Peyer's patch (tissue), 4 donors: ENCODE measurements at regions not wholly inside any gene's neighbourhood (a gene's known extent, or its start where the extent isn't known, plus 50 kb on each side); places are given as distances from the start of the nearest gene placed in this dataset.
"Not testable (repeated sequence)": the region's sequence is repeated elsewhere in the genome, so short reads cannot be mapped to it uniquely, and the experiment has no call there.

Experiments
- DNase-seq, 3 donors: peaks; one replicate each; pipeline ENCODE4 v3.0.0-alpha.2; 2017 to 2019
- H3K27ac ChIP-seq, 4 donors: fragments of 200-600 bp; sonication (generic); one replicate each; pipeline ENCODE4 v1.5.1; 2016 to 2019
- H3K27me3 ChIP-seq, 2 donors: fragments of 200-600 bp; sonication (generic); one replicate each; pipeline ENCODE4 v1.5.1; 2019
- H3K36me3 ChIP-seq, 3 donors: fragments of 200-600 bp; sonication (generic); one replicate each; pipeline ENCODE4 v1.5.1; 2016 to 2019
- H3K4me1 ChIP-seq, 4 donors: fragments of 200-600 bp; sonication (generic); one replicate each; pipeline ENCODE4 v1.5.1; 2016 to 2019
- H3K4me3 ChIP-seq, 4 donors: fragments of 200-600 bp; sonication (generic); 1 replicate in 3 of 4; 2 replicates in 1 of 4; pipeline ENCODE4 v1.5.1; 2016 to 2019; ENCODE audit warnings: mild to moderate bottlenecking in 1 of 4
- H3K9me3 ChIP-seq, 4 donors: fragments of 200-600 bp; sonication (generic); one replicate each; pipeline ENCODE4 v1.5.1; 2016 to 2019; ENCODE audit warnings: mild to moderate bottlenecking in 1 of 4
- CTCF ChIP-seq, 6 experiments: fragments of 450-650 bp in 4 of 6; fragments of 200-600 bp in 2 of 6; sonication (generic) in 1 of 6; IDR thresholded peaks; one replicate each; pipeline ENCODE4 v1.5.1; 2017 to 2019; ENCODE audit warnings: antibody characterized with exemption in 6 of 6, mild to moderate bottlenecking in 3 of 6, moderate library complexity in 1 of 6
- POLR2A ChIP-seq, 2 donors: fragments of 450-650 bp; IDR thresholded peaks; one replicate each; pipeline ENCODE4 v1.5.1; 2017; ENCODE audit warnings: antibody characterized with exemption in 2 of 2, mild to moderate bottlenecking in 2 of 2, moderate library complexity in 2 of 2

DNA sequence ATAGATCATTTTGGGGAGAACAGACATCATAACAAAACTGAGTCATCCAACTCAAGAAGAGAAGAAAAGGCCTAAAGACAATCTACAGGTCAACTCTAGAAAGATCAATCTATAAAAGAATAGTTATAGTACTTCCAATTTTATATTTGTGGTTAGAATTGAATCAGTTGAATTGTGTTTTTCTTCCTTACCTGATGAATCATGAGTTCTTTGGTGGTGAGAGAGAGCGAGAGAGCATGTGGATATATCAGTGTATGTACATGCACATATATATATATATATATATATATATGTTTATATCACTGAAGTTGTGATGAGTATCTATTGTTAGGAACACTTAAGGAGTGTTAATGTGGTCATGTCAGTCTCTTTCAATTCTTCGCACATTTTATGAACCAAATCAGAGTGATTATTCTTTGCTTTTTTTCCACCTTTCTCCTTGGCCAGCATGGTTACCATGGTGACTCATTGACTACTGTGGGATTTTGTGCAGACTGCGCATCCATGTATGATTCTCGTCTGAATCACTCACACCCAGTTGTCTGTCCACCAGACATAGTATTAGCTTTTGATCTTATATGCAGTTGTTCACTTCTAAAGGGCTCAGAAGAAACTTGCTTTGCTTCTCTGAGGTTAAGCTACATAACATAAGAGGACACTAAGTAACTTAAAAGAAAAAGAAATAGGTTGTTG, 90.4 kb upstream of the RAB40AL start:
- Histone ChIP-seq H3K9me3 (no peaks in the 10 kb centered on the region), H3K4me3 (no peak overlapping the region), H3K27ac (no peak overlapping the region), H3K27me3 (no peaks in the 10 kb centered on the region), H3K36me3 (no peaks in the 10 kb centered on the region), H3K4me1 (no peaks in the 10 kb centered on the region)
- no peak for DNase-seq
- no peak for TF ChIP-seq CTCF (IDR thresholded peaks at IDR 0.05)
- TF ChIP-seq POLR2A (IDR thresholded peaks at IDR 0.05), result no peak

DNA sequence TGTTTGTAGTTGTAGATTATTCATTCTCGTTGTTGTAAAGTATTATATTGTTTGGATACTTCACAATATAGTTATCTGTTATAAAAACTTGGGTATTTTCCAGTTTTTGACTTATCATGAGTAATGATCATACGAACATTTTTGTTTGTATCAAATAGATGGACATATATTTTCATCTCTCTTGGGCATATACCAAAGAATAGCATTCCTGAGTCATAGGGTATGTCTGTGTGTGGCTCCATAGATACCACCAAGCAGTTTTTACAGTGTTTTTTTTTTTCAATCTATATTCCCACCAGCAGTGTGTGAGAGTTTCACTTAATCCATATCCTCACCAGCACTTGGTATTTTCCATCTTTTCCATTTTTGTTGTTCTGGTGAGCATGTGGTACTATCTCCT, 89.7 kb upstream of the RAB40AL start:
- Histone ChIP-seq H3K27me3 (no peaks in the 10 kb centered on the region), H3K4me3 (no peak overlapping the region), H3K4me1 (no peaks in the 10 kb centered on the region), H3K36me3 (no peaks in the 10 kb centered on the region), H3K27ac (no peak overlapping the region), H3K9me3 (no peaks in the 10 kb centered on the region)
- TF ChIP-seq POLR2A (IDR thresholded peaks at IDR 0.05), result no peak
- no peak for TF ChIP-seq CTCF (IDR thresholded peaks at IDR 0.05)
- no peak for DNase-seq

DNA sequence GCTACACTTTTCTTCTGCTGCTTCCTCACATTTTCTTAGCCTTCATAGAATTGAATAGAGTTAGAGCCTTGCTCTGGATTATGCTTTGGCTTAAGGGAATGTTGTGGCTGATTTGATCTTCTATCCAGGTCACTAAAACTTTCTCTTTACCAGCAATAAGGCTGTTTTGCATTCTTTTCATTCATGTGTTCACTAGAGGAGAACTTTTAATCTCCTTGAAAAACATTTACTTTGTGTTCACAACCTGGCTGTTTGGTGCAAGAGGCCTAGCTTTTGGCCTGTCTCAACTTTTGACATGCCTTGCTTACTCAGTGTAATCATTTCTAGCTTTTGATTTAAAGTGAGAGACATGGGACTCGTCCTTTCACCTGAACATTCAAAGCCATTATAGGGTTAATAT, 87.7 kb upstream of the RAB40AL start:
- no peaks in the 10 kb centered on the region for H3K27me3 ChIP-seq
- no peaks in the 10 kb centered on the region for H3K36me3 ChIP-seq
- H3K4me1 ChIP-seq, result no peaks in the 10 kb centered on the region
- no peak overlapping the region for H3K27ac ChIP-seq
- no peak for DNase-seq
- H3K4me3 ChIP-seq, result no peak overlapping the region
- TF ChIP-seq POLR2A (IDR thresholded peaks at IDR 0.05) (no peak), CTCF (IDR thresholded peaks at IDR 0.05) (no peak)
- no peaks in the 10 kb centered on the region for H3K9me3 ChIP-seq

GRCh38 chrX:102858826-102859549, 78.1 kb upstream of the RAB40AL start:
- H3K27me3 ChIP-seq, H3K36me3 ChIP-seq, H3K4me1 ChIP-seq, H3K27ac ChIP-seq, H3K4me3 ChIP-seq, H3K9me3 ChIP-seq, DNase-seq: not testable (repeated sequence)

GRCh38 chrX:102859550-102859871, 77.6 kb upstream of the RAB40AL start:
- Histone ChIP-seq H3K36me3 (no peaks in the 10 kb centered on the region), H3K4me3 (no peak overlapping the region), H3K4me1 (no peaks in the 10 kb centered on the region), H3K27ac (no peak overlapping the region), H3K9me3 (no peaks in the 10 kb centered on the region), H3K27me3 (no peaks in the 10 kb centered on the region)
- TF ChIP-seq POLR2A (IDR thresholded peaks at IDR 0.05) (no peak), CTCF (IDR thresholded peaks at IDR 0.05) (no peak)
- DNase-seq, result no peak

DNA sequence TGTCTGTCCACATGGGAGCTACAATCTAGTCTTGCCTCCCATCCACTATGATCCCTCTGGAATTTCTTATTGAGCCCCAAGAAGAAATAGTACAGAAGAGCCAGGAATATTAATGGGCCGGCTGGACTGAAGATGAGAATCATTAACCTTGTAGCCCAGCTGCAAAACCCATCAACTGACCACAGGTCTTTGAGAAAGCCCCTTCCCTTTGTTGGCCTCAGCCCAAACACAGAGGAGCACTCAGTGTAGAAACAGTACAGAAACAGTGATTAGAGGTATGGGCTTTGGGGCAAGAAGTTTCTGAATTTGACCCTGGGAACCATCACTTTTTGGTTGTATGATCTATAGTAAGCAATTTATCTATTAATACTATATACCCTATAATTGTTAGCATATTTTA, 76.8 kb upstream of the RAB40AL start:
- DNase-seq, result no peak
- Histone ChIP-seq H3K36me3 (no peaks in the 10 kb centered on the region), H3K4me1 (no peaks in the 10 kb centered on the region), H3K27ac (no peak overlapping the region), H3K27me3 (no peaks in the 10 kb centered on the region), H3K9me3 (no peaks in the 10 kb centered on the region), H3K4me3 (no peak overlapping the region)
- TF ChIP-seq POLR2A (IDR thresholded peaks at IDR 0.05) (no peak), CTCF (IDR thresholded peaks at IDR 0.05) (no peak)
